ENCODE measurements at regions not wholly inside any gene's neighbourhood (a gene's known extent, or its start where the extent isn't known, plus 50 kb on each side); places are given as distances from the start of the nearest gene placed in this dataset.
"Not testable (repeated sequence)": the region's sequence is repeated elsewhere in the genome, so short reads cannot be mapped to it uniquely, and the experiment has no call there.

GRCh38 chr14:87411370-87411769 lies 581.6 kb downstream of the GALC start:
- in situ Hi-C loops (cut with MboI; ENCODE audit: low pct_unique_long_range_greater_than_20kb in 2 of 9, low sequenced_read_pairs in 9 of 9, unreplicated experiment in 9 of 9) = no loop called here
- ATAC-seq (replicated peaks in 6 of 8) = no peak
- no peaks in the 10 kb centered on the region for H3K4me1 ChIP-seq (replicated peaks in 1 of 2)
- no peak overlapping the region for H3K27ac ChIP-seq
- no peak overlapping the region for H3K4me3 ChIP-seq
- whole genome bisulfite sequencing, 10 experiments = 0 to 83% (median 39%) methylated on average over 1 to 3 of the region's 3 CpGs; no CpG with 5 or more reads in 2 of the 10 experiments

- H3K27ac ChIP-seq = no peak overlapping the region
- no peaks in the 10 kb centered on the region for H3K4me1 ChIP-seq (replicated peaks in 1 of 2)
- in situ Hi-C loops (cut with MboI; ENCODE audit: low pct_unique_long_range_greater_than_20kb in 2 of 9, low sequenced_read_pairs in 9 of 9, unreplicated experiment in 9 of 9) = no loop called here
- H3K4me3 ChIP-seq = no peak overlapping the region
- peak in 4 of 8 experiments; percentile 44 to 99 (median 96) for ATAC-seq (replicated peaks in 6 of 8)
Observed at GRCh38 chr14:87409393-87409792, 583.6 kb downstream of the GALC start.

- H3K27ac ChIP-seq = no peak overlapping the region
- ATAC-seq (replicated peaks in 6 of 8) = no peak
- in situ Hi-C loops (cut with MboI; ENCODE audit: low pct_unique_long_range_greater_than_20kb in 2 of 9, low sequenced_read_pairs in 9 of 9, unreplicated experiment in 9 of 9) = no loop called here
- WGBS, 10 experiments = 0 to 100% (median 80%) methylated on average over 1 to 2 of the region's 2 CpGs; no CpG with 5 or more reads in 2 of the 10 experiments
- no peaks in the 10 kb centered on the region for H3K4me1 ChIP-seq (replicated peaks in 1 of 2)
- no peak overlapping the region for H3K4me3 ChIP-seq
Observed at GRCh38 chr14:87407344-87407743, 585.6 kb downstream of the GALC start.

GRCh38 chr14:87405563-87405962 lies 587.4 kb downstream of the GALC start:
- no peak overlapping the region for H3K4me3 ChIP-seq
- ATAC-seq (replicated peaks in 6 of 8) = no peak
- H3K27ac ChIP-seq = no peak overlapping the region
- in situ Hi-C loops (cut with MboI; ENCODE audit: low pct_unique_long_range_greater_than_20kb in 2 of 9, low sequenced_read_pairs in 9 of 9, unreplicated experiment in 9 of 9) = no loop called here
- H3K4me1 ChIP-seq (replicated peaks in 1 of 2) = no peaks in the 10 kb centered on the region
- WGBS, 10 experiments = 0 to 88% (median 66%) methylated on average over 1 to 3 of the region's 3 CpGs; no CpG with 5 or more reads in 2 of the 10 experiments

- no peak overlapping the region for H3K4me3 ChIP-seq
- H3K27ac ChIP-seq = no peak overlapping the region
- in situ Hi-C loops (cut with MboI; ENCODE audit: low pct_unique_long_range_greater_than_20kb in 2 of 9, low sequenced_read_pairs in 9 of 9, unreplicated experiment in 9 of 9) = no loop called here
- no peak for ATAC-seq (replicated peaks in 6 of 8)
- H3K4me1 ChIP-seq (replicated peaks in 1 of 2) = no peaks in the 10 kb centered on the region
- 33 to 92% (median 63%) methylated on average over 2 to 4 of the region's 4 CpGs; no CpG with 5 or more reads in 1 of the 10 experiments for WGBS, 10 experiments
Observed at GRCh38 chr14:87397499-87397898, 595.5 kb downstream of the GALC start.

GRCh38 chr14:87391066-87391465 lies 601.9 kb downstream of the GALC start:
- 29 to 93% (median 87%) methylated on average over 2 to 5 of the region's 5 CpGs; no CpG with 5 or more reads in 1 of the 10 experiments for WGBS, 10 experiments
- ATAC-seq (replicated peaks in 6 of 8) = no peak
- no peak overlapping the region for H3K27ac ChIP-seq
- H3K4me1 ChIP-seq (replicated peaks in 1 of 2) = peaks cover 6 to 8% of the 10 kb centered on the region in 2 donors
- in situ Hi-C loops (cut with MboI; ENCODE audit: low pct_unique_long_range_greater_than_20kb in 2 of 9, low sequenced_read_pairs in 9 of 9, unreplicated experiment in 9 of 9) = no loop called here
- no peak overlapping the region for H3K4me3 ChIP-seq

- ATAC-seq (replicated peaks in 6 of 8) = no peak
- Histone ChIP-seq H3K4me1 (replicated peaks in 1 of 2) (peaks cover 7 to 8% of the 10 kb centered on the region in 2 donors), H3K4me3 (no peak overlapping the region), H3K27ac (no peak overlapping the region)
- in situ Hi-C loops (cut with MboI; ENCODE audit: low pct_unique_long_range_greater_than_20kb in 2 of 9, low sequenced_read_pairs in 9 of 9, unreplicated experiment in 9 of 9) = no loop called here
Observed at GRCh38 chr14:87388946-87389345, 604.0 kb downstream of the GALC start.

- H3K27ac ChIP-seq = no peak overlapping the region
- in situ Hi-C loops (cut with MboI; ENCODE audit: low pct_unique_long_range_greater_than_20kb in 2 of 9, low sequenced_read_pairs in 9 of 9, unreplicated experiment in 9 of 9) = no loop called here
- WGBS, 10 experiments = 20 to 100% (median 94%) methylated on average over 1 to 6 of the region's 6 CpGs; no CpG with 5 or more reads in 1 of the 10 experiments
- no peak for ATAC-seq (replicated peaks in 6 of 8)
- peaks cover 7 to 8% of the 10 kb centered on the region in 2 donors for H3K4me1 ChIP-seq (replicated peaks in 1 of 2)
- no peak overlapping the region for H3K4me3 ChIP-seq
Observed at GRCh38 chr14:87387806-87388205, 605.2 kb downstream of the GALC start.

GRCh38 chr14:87386524-87386923 lies 606.5 kb downstream of the GALC start:
- Histone ChIP-seq H3K4me3 (no peak overlapping the region), H3K27ac (no peak overlapping the region), H3K4me1 (replicated peaks in 1 of 2) (peaks cover 7 to 8% of the 10 kb centered on the region in 2 donors)
- ATAC-seq (replicated peaks in 6 of 8) = no peak
- in situ Hi-C loops (cut with MboI; ENCODE audit: low pct_unique_long_range_greater_than_20kb in 2 of 9, low sequenced_read_pairs in 9 of 9, unreplicated experiment in 9 of 9) = no loop called here

- in situ Hi-C loops (cut with MboI; ENCODE audit: low pct_unique_long_range_greater_than_20kb in 2 of 9, low sequenced_read_pairs in 9 of 9, unreplicated experiment in 9 of 9) = no loop called here
- 5 to 95% (median 80%) methylated on average over 1 to 2 of the region's 2 CpGs; no CpG with 5 or more reads in 2 of the 10 experiments for WGBS, 10 experiments
- H3K4me3 ChIP-seq = no peak overlapping the region
Observed at GRCh38 chr14:87380054-87380453, 612.9 kb downstream of the GALC start.

GRCh38 chr14:87368751-87369150 lies 624.2 kb downstream of the GALC start:
- Histone ChIP-seq H3K4me1 (replicated peaks in 1 of 2) (no peaks in the 10 kb centered on the region), H3K27ac (no peak overlapping the region), H3K4me3 (no peak overlapping the region)
- no peak for ATAC-seq (replicated peaks in 6 of 8)
- WGBS, 10 experiments = 0 to 76% (median 42%) methylated on average over 1 to 2 of the region's 2 CpGs
- in situ Hi-C loops (cut with MboI; ENCODE audit: low pct_unique_long_range_greater_than_20kb in 2 of 9, low sequenced_read_pairs in 9 of 9, unreplicated experiment in 9 of 9) = no loop called here

More at GRCh38 chr14:87380054-87380453, 612.9 kb downstream of the GALC start:
- H3K4me1 ChIP-seq (replicated peaks in 1 of 2) = no peaks in the 10 kb centered on the region
- H3K27ac ChIP-seq = no peak overlapping the region
- ATAC-seq (replicated peaks in 6 of 8) = no peak

GRCh38 chr14:87360246-87360645 lies 632.7 kb downstream of the GALC start:
- in situ Hi-C loops (cut with MboI; ENCODE audit: low pct_unique_long_range_greater_than_20kb in 2 of 9, low sequenced_read_pairs in 9 of 9, unreplicated experiment in 9 of 9) = not testable (repeated sequence)

GRCh38 chr14:87351007-87351406 lies 642.0 kb downstream of the GALC start:
- Histone ChIP-seq H3K4me1 (replicated peaks in 1 of 2) (peaks cover 0 to 13% of the 10 kb centered on the region in 2 donors), H3K27ac (no peak overlapping the region), H3K4me3 (no peak overlapping the region)
- ATAC-seq (replicated peaks in 6 of 8) = no peak
- WGBS, 10 experiments = 20 to 100% (median 83%) methylated on average over 1 to 3 of the region's 7 CpGs; no CpG with 5 or more reads in 5 of the 10 experiments
- in situ Hi-C loops (cut with MboI; ENCODE audit: low pct_unique_long_range_greater_than_20kb in 2 of 9, low sequenced_read_pairs in 9 of 9, unreplicated experiment in 9 of 9) = no loop called here

More at GRCh38 chr14:87360246-87360645, 632.7 kb downstream of the GALC start:
- H3K27ac ChIP-seq; H3K4me3 ChIP-seq; H3K4me1 ChIP-seq (replicated peaks in 1 of 2); ATAC-seq (replicated peaks in 6 of 8): not testable (repeated sequence)
- WGBS, 10 experiments = 80 to 100% (median 94%) methylated on average over 1 to 3 of the region's 8 CpGs; no CpG with 5 or more reads in 6 of the 10 experiments

GRCh38 chr14:87349921-87350320 lies 643.1 kb downstream of the GALC start:
- peak in 5 of 8 experiments; percentile 21 to 82 (median 51) for ATAC-seq (replicated peaks in 6 of 8)
- in situ Hi-C loops (cut with MboI; ENCODE audit: low pct_unique_long_range_greater_than_20kb in 2 of 9, low sequenced_read_pairs in 9 of 9, unreplicated experiment in 9 of 9) = no loop called here
- Histone ChIP-seq H3K4me1 (replicated peaks in 1 of 2) (peaks cover 0 to 13% of the 10 kb centered on the region in 2 donors), H3K4me3 (no peak overlapping the region), H3K27ac (no peak overlapping the region)
- 52 to 92% (median 76%) methylated on average over 1 to 3 of the region's 3 CpGs; no CpG with 5 or more reads in 2 of the 10 experiments for WGBS, 10 experiments
